ENCODE measurements at regions not wholly inside any gene's neighbourhood (a gene's known extent, or its start where the extent isn't known, plus 50 kb on each side); places are given as distances from the start of the nearest gene placed in this dataset.
"Not testable (repeated sequence)": the region's sequence is repeated elsewhere in the genome, so short reads cannot be mapped to it uniquely, and the experiment has no call there.

GRCh38 chr10:59975918-59976317 lies 69.6 kb upstream of the CCDC6 start:
- not testable (repeated sequence) for DNase-seq

- DNase-seq = peak; percentile 88
Measured at GRCh38 chr10:59971915-59972314, 65.6 kb upstream of the CCDC6 start.

GRCh38 chr10:59970396-59971368 lies 64.3 kb upstream of the CCDC6 start:
- peak; percentile 72 for DNase-seq

- peak; percentile 47 for DNase-seq
Measured at GRCh38 chr10:59968705-59969104, 62.3 kb upstream of the CCDC6 start.

- DNase-seq = peak; percentile 75
Measured at GRCh38 chr10:59967079-59967478, 60.7 kb upstream of the CCDC6 start.

- DNase-seq = peak; percentile 75
Measured at GRCh38 chr10:59965899-59966650, 59.7 kb upstream of the CCDC6 start.

- no peak for DNase-seq
Measured at GRCh38 chr10:59962756-59963155, 56.4 kb upstream of the CCDC6 start.

GRCh38 chr10:59960751-59961150 lies 54.4 kb upstream of the CCDC6 start:
- DNase-seq = peak; percentile 31

- DNase-seq = no peak
Measured at GRCh38 chr10:59959504-59960018, 53.2 kb upstream of the CCDC6 start.

GRCh38 chr10:59958882-59959281 lies 52.5 kb upstream of the CCDC6 start:
- no peak for DNase-seq

GRCh38 chr10:59957975-59958374 lies 51.6 kb upstream of the CCDC6 start:
- no peak for DNase-seq

Measured in DMS53 (cell line).